GM18870 (cell line): ENCODE measurements at regions not wholly inside any gene's neighbourhood (a gene's known extent, or its start where the extent isn't known, plus 50 kb on each side); places are given as distances from the start of the nearest gene placed in this dataset.
"Not testable (repeated sequence)": the region's sequence is repeated elsewhere in the genome, so short reads cannot be mapped to it uniquely, and the experiment has no call there.

Source experiments
- ATAC-seq: cut with Tn5 transposase; IDR thresholded peaks from one replicate; pipeline ENCODE4 v1.9.1; 2021; ENCODE audit warnings: moderate library complexity; ENCODE audit not compliant: unreplicated experiment

DNA sequence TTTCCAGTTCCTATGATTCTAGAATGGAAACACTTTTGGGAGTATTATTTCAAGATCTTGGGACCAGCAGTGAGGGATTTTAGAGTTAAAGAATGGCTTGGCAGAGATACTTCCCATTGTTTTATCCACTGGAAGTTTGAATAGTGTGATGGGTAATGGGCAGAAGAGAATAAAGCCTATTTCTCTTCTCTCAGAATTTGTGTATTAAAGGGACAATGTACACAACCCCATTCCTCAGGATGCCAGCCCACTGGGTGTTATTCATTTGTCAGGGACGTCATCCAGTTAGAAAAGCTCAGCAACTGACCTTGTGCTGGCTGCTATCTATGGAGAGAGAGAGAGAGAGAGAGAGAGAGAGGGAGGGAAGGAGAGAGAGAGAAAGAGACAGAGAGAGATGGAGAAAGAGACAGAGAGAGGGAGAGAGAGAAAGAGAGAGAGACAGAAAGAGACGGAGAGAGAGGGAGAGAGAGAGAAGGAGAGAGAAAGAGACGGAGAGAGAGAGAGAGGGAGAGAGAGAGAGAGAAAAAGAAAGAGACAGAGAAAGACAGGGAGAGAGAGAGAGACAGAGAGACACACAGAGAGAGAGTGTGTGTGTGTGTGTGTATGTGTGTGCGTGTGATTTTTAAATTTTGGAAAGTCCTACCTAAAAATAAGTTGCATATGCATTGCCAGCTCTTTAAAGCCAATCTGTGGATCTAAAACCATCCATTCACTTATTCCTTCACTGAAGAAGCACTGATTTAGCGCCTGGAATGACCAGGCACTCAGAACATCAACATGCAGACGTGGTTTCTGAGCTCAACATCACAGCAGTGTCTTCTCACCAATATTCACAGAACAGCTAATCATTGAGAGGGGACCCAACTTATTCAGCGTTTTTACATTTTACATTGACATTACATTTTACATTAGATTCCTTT lies 388.8 kb downstream of the THBS2 start:
- no peak for ATAC-seq

- no peak for ATAC-seq
Observed at GRCh38 chr6:168863467-168863866, 390.2 kb downstream of the THBS2 start.

- ATAC-seq = no peak
Observed at GRCh38 chr6:168862346-168862980, 391.2 kb downstream of the THBS2 start.

- no peak for ATAC-seq
Observed at GRCh38 chr6:168860987-168861386, 392.7 kb downstream of the THBS2 start.

- no peak for ATAC-seq
Observed at GRCh38 chr6:168860341-168860740, 393.3 kb downstream of the THBS2 start.

DNA sequence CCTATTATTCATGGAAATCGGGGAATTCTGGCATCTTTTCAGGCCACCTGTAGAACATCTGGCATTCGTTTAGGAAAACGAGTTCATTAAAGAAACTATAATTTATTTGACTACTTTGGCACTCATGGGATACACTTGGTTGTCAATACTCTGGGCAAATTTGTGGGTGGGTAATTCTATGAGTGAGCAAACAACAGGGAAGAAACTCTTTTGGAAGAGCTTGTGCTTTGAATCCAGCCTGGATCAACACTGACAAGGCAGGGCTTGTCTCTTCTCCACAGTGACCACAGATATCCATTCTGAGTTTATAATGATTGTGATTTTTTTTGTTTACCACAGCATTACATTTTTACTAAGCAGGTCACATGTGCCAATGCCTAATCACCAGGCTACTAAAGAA lies 394.7 kb downstream of the THBS2 start:
- ATAC-seq = no peak

DNA sequence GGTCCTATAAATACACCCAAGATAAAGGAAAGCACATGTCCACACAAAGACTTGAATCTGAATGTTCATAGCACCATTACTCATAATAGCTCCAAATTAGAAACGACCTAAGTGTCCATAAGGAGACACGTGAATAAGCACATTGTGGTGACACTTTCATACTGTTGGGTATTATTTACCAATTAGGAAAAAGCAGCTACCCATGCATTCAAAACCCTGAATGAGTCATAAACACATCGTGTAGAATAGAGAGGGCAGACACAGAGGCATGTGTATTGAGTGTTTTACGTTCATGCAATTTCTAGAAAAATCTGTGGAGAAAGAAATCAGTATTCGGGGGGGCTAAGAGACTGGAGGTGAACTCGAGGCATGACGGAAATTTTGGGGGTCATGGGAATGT lies 396.7 kb downstream of the THBS2 start:
- ATAC-seq = no peak

DNA sequence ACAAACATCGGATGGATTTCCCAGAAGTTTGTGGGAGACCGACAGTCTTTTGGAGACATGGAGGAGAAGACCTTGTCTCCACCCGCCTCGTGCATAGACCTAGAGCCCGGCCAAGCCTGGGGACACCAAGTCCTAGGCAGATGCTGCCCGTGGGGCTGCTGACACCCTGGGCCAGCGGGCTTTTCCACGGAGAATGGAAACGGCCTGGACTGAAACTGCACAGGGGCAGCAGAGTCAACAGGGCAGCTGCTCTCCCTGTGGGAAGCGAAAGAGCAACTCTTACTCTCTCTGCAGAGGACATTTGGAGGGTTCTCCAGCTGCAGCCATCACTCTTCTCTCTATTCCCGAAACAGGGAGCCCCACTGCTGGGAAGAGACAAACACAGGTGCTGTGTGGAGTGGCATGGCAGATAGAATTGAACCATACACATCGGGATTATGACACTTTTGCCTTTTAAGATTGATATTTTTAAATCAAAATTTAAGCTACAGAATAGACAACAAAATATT lies 401.2 kb downstream of the THBS2 start:
- ATAC-seq = no peak

- ATAC-seq = no peak
Observed at GRCh38 chr6:168851460-168852375, 401.9 kb downstream of the THBS2 start.

GRCh38 chr6:168850027-168850736 lies 403.5 kb downstream of the THBS2 start:
- ATAC-seq = not testable (repeated sequence)

DNA sequence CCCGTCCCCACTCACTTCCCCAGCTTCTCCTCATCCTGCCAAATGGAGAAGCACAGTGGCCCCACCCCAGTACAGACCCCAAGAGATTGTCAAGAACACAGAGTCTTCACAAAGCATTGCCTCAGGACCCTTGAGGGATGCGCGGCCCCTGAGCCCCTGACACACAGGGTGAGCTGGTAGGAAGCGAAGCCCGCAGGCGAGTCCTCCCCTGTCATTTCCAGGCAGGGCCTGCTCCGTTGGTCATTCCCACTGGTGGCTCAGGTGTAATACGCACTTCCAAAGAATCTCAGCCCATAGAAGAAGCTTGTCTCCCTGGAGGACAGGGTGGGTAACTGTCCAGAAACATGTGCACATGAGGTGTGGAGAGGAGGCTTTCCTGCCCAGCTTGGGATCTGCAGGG lies 404.2 kb downstream of the THBS2 start:
- no peak for ATAC-seq

DNA sequence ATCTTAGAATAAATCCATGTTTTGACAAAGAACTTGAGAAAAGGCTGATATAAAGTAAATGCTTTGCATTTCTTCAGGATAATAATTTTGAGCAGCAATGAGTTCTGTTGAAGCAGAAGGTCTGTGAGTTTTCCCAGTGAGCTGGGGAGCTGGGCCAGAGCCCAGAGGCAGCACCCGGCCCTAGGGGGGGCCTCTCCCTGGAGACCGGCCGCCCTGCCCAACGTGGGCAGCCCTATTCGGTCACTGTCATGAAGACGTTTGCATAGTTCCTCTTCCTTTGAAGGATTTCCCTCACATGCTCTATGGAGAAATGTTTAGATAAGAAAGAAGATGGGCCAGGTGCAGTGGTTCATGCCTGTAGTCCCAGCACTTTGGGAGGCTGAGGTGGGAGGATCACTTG lies 404.8 kb downstream of the THBS2 start:
- no peak for ATAC-seq

GRCh38 chr6:168844821-168845609 lies 404.0 kb downstream of the SMOC2 start:
- ATAC-seq = no peak

DNA sequence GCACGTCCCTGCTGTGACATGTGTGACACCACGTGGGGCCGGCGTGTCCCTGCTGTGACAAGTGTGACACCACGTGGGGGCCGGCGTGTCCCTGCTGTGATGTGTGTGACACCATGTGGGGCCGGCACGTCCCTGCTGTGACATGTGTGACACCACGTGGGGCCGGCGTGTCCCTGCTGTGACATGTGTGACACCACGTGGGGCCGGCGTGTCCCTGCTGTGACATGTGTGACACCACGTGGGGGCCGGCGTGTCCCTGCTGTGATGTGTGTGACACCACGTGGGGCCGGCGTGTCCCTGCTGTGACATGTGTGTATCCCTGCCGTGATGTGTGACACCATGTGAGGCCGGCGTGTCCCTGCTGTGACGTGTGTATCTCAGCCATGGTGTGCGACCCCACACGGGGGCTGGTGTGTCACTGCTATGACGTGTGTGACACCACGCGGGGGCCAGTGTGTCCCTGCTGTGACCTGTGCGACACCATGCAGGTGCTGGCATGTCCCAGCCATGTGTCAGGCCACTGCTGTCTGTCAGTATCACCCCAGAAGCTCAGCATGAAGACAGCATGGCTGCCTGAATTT lies 401.7 kb downstream of the SMOC2 start:
- not testable (repeated sequence) for ATAC-seq

DNA sequence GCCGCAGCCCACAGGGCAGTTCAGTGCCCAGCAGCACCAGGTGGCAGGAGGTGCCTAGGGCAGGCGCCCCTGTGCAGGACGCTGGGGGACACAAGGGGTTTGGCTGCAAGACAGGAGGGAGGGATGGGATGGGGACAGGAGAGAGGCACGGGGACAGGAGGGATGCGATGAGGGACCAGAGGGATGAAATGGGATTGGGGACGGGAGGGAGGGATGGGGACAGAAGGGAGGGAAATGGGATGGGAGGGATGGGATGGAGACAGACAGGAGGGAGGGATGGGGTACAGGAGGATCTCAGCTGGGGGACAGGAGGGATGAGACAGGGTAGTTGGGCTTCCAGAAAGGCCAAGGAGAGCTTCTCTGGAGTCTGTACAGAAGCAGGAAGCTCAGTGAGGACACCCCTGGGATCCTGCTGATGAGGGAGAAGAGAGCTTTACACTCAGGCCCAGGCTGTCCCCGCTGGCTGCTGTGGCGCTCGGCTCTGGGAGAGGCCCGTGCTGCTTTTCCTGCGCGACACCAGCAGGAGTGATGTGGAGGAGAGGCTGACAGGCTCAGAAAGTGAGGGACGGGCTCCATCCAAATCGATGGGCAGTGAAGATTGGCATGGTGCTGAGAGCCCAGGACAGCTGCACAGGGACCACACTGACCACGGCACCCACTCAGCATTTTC lies 400.8 kb downstream of the SMOC2 start:
- ATAC-seq = no peak

DNA sequence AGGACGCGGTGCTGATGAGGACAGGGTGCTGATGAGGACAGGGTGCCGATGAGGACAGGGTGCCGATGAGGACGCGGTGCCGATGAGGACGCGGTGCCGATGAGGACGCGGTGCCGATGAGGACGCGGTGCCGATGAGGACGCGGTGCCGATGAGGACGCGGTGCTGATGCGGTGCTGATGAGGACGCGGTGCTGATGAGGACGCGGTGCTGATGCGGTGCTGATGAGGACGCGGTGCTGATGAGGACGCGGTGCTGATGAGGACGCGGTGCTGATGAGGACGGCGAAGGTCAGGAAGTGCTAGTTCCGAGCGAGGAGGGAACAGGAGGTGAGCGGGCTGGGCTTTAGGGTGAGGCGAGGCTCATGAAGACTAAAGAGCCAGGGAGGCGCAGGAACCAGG lies 399.9 kb downstream of the SMOC2 start:
- ATAC-seq = not testable (repeated sequence)

DNA sequence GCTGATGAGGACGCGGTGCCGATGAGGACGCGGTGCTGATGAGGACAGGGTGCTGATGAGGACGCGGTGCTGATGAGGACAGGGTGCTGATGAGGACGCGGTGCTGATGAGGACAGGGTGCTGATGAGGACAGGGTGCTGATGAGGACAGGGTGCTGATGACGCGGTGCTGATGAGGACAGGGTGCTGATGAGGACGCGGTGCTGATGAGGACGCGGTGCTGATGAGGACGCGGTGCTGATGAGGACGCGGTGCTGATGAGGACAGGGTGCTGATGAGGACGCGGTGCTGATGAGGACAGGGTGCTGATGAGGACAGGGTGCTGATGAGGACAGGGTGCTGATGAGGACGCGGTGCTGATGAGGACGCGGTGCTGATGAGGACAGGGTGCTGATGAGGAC lies 399.3 kb downstream of the SMOC2 start:
- not testable (repeated sequence) for ATAC-seq

DNA sequence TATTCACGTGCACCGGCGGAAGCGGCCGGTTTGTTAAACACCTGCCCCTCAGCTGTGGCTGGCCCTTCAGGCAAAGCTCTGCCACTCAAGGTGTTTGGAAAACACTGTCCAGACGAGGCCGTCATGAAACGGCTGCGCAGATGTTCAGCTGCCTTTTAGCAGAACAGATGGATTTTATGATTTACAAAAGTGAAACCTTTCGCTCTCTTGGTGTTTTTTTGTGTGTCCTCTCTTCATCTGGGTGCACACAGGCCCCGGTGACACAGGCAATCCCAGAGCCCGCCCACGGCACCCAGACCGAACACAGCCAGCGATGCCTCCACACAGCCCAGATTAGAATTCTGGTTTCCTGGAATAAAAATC lies 397.0 kb downstream of the SMOC2 start:
- ATAC-seq = no peak
